OCI-LY7 (cell line): ENCODE measurements at regions not wholly inside any gene's neighbourhood (a gene's known extent, or its start where the extent isn't known, plus 50 kb on each side); places are given as distances from the start of the nearest gene placed in this dataset.

Experiments
- EZH2phosphoT487 ChIP-seq: fragments of 200-600 bp; sonication (generic); IDR thresholded peaks from 2 replicates; pipeline ENCODE4 v1.6.1; 2018; ENCODE audit warnings: low read depth, borderline replicate concordance, mild to moderate bottlenecking, mixed run types, antibody characterized with exemption, low read length, moderate library complexity, mixed read lengths
- TF ChIP-seq, protein P1 (sequence below): fragments of 200-600 bp; sonication (generic); conservative IDR thresholded peaks from 2 replicates; pipeline ENCODE4 v1.5.1; 2014; ENCODE audit warnings: mild to moderate bottlenecking, antibody characterized with exemption, low read length, moderate library complexity, mixed read lengths

DNA sequence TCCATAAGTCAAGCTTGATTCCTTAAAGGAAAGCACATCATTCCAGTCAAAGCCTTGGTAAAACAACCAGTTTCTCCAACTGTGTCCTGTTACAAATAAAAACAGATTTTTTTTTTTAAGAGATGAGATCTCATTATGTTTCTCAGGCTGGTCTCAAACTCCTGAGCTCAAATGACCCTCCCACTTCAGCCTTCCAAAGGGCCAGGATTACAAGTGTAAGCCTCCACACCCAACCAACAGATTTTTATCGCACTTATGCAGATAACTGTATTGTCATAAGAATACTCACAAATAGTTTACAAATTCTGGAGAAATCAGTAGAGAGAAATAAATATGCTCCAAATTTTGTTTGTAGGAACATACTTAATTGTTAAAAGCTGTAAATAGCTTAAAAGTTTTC, 56.2 kb upstream of the SLC2A13 start:
- no peak for TF ChIP-seq EZH2phosphoT487
- TF ChIP-seq, protein P1, sequence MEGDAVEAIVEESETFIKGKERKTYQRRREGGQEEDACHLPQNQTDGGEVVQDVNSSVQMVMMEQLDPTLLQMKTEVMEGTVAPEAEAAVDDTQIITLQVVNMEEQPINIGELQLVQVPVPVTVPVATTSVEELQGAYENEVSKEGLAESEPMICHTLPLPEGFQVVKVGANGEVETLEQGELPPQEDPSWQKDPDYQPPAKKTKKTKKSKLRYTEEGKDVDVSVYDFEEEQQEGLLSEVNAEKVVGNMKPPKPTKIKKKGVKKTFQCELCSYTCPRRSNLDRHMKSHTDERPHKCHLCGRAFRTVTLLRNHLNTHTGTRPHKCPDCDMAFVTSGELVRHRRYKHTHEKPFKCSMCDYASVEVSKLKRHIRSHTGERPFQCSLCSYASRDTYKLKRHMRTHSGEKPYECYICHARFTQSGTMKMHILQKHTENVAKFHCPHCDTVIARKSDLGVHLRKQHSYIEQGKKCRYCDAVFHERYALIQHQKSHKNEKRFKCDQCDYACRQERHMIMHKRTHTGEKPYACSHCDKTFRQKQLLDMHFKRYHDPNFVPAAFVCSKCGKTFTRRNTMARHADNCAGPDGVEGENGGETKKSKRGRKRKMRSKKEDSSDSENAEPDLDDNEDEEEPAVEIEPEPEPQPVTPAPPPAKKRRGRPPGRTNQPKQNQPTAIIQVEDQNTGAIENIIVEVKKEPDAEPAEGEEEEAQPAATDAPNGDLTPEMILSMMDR: no peak
